ENCODE measurements at regions not wholly inside any gene's neighbourhood (a gene's known extent, or its start where the extent isn't known, plus 50 kb on each side); places are given as distances from the start of the nearest gene placed in this dataset.

- no peak for DNase-seq
- in situ Hi-C loops (cut with MboI; ENCODE audit: low pct_ligation_motif_present in 1 of 4, low pct_unique_long_range_greater_than_20kb in 1 of 4, low sequenced_read_pairs in 3 of 4): no loop called here
- TF ChIP-seq CTCF (IDR thresholded peaks at IDR 0.05) (no peak), POLR2A (IDR thresholded peaks at IDR 0.05) (no peak), EP300 (IDR thresholded peaks at IDR 0.05; ENCODE audit: low read depth) (no peak), POLR2AphosphoS5 (IDR thresholded peaks at IDR 0.05) (no peak)
These were observed 234.3 kb upstream of the CCDC54 start for GRCh38 chr3:107142786-107143575.

GRCh38 chr3:107150675-107151074 lies 226.6 kb upstream of the CCDC54 start:
- no peak for DNase-seq
- H3K27me3 ChIP-seq: no peaks in the 10 kb centered on the region
- H3K4me3 ChIP-seq: no peak overlapping the region
- no peak for TF ChIP-seq POLR2A (IDR thresholded peaks at IDR 0.05)
- no peak for TF ChIP-seq POLR2AphosphoS5 (IDR thresholded peaks at IDR 0.05)
- TF ChIP-seq EP300 (IDR thresholded peaks at IDR 0.05; ENCODE audit: low read depth): no peak
- no peak for TF ChIP-seq CTCF (IDR thresholded peaks at IDR 0.05)
- 61 to 86% methylated on average over 4 of the region's 4 CpGs for WGBS, 2 donors (ENCODE audit: low coverage in 1 of 2)
- no peaks in the 10 kb centered on the region for H3K36me3 ChIP-seq
- no peaks in the 10 kb centered on the region for H3K9me3 ChIP-seq
- H3K27ac ChIP-seq: no peak overlapping the region
- no peaks in the 10 kb centered on the region for H3K4me1 ChIP-seq
- intact Hi-C loops (cut with DNase I; ENCODE audit: low total_unique reads): no loop called here
- in situ Hi-C loops (cut with MboI; ENCODE audit: low pct_ligation_motif_present in 1 of 4, low pct_unique_long_range_greater_than_20kb in 1 of 4, low sequenced_read_pairs in 3 of 4): no loop called here

More at GRCh38 chr3:107142786-107143575, 234.3 kb upstream of the CCDC54 start:
- 20 to 31% methylated on average over 4 of the region's 4 CpGs for WGBS, 2 donors (ENCODE audit: low coverage in 1 of 2)
- H3K9me3 ChIP-seq: no peaks in the 10 kb centered on the region
- no peaks in the 10 kb centered on the region for H3K27me3 ChIP-seq
- no peak overlapping the region for H3K27ac ChIP-seq
- H3K4me3 ChIP-seq: no peak overlapping the region
- intact Hi-C loops (cut with DNase I; ENCODE audit: low total_unique reads): no loop called here
- no peaks in the 10 kb centered on the region for H3K4me1 ChIP-seq
- no peaks in the 10 kb centered on the region for H3K36me3 ChIP-seq

- in situ Hi-C loops (cut with MboI; ENCODE audit: low pct_ligation_motif_present in 1 of 4, low pct_unique_long_range_greater_than_20kb in 1 of 4, low sequenced_read_pairs in 3 of 4): no loop called here
These were observed 223.3 kb upstream of the CCDC54 start for GRCh38 chr3:107153981-107154380.

GRCh38 chr3:107172411-107172810 lies 204.8 kb upstream of the CCDC54 start:
- Histone ChIP-seq H3K36me3 (no peaks in the 10 kb centered on the region), H3K9me3 (no peaks in the 10 kb centered on the region), H3K4me3 (no peak overlapping the region), H3K27ac (no peak overlapping the region), H3K4me1 (no peaks in the 10 kb centered on the region), H3K27me3 (no peaks in the 10 kb centered on the region)
- WGBS, 2 donors (ENCODE audit: low coverage in 1 of 2): 71 to 82% methylated on average over 1 of the region's 1 CpG
- TF ChIP-seq POLR2AphosphoS5 (IDR thresholded peaks at IDR 0.05): no peak
- no peak for TF ChIP-seq CTCF (IDR thresholded peaks at IDR 0.05)
- DNase-seq: no peak
- intact Hi-C loops (cut with DNase I; ENCODE audit: low total_unique reads): no loop called here
- in situ Hi-C loops (cut with MboI; ENCODE audit: low pct_ligation_motif_present in 1 of 4, low pct_unique_long_range_greater_than_20kb in 1 of 4, low sequenced_read_pairs in 3 of 4): no loop called here

More at GRCh38 chr3:107153981-107154380, 223.3 kb upstream of the CCDC54 start:
- H3K4me1 ChIP-seq: no peaks in the 10 kb centered on the region
- DNase-seq: no peak
- no peak for TF ChIP-seq POLR2A (IDR thresholded peaks at IDR 0.05)
- H3K9me3 ChIP-seq: peaks cover 0 to 3% of the 10 kb centered on the region in 2 donors
- H3K27me3 ChIP-seq: no peaks in the 10 kb centered on the region
- no peaks in the 10 kb centered on the region for H3K36me3 ChIP-seq
- no peak overlapping the region for H3K4me3 ChIP-seq
- no peak overlapping the region for H3K27ac ChIP-seq
- WGBS, 2 donors (ENCODE audit: low coverage in 1 of 2): 37 to 78% methylated on average over 2 to 4 of the region's 4 CpGs
- intact Hi-C loops (cut with DNase I; ENCODE audit: low total_unique reads): no loop called here

- Histone ChIP-seq H3K27ac (no peak overlapping the region), H3K4me3 (no peak overlapping the region), H3K9me3 (no peaks in the 10 kb centered on the region), H3K4me1 (no peaks in the 10 kb centered on the region), H3K36me3 (no peaks in the 10 kb centered on the region), H3K27me3 (no peaks in the 10 kb centered on the region)
- intact Hi-C loops (cut with DNase I; ENCODE audit: low total_unique reads) (no loop called here), in situ Hi-C loops (cut with MboI; ENCODE audit: low pct_ligation_motif_present in 1 of 4, low pct_unique_long_range_greater_than_20kb in 1 of 4, low sequenced_read_pairs in 3 of 4) (no loop called here)
- 83% methylated on average over 2 of the region's 2 CpGs; no CpG with 5 or more reads in 1 of the 2 donors for WGBS, 2 donors (ENCODE audit: low coverage in 1 of 2)
- DNase-seq: no peak
- TF ChIP-seq POLR2A (IDR thresholded peaks at IDR 0.05) (no peak), CTCF (IDR thresholded peaks at IDR 0.05) (no peak), POLR2AphosphoS5 (IDR thresholded peaks at IDR 0.05) (no peak), EP300 (IDR thresholded peaks at IDR 0.05; ENCODE audit: low read depth) (no peak)
These were observed 192.9 kb upstream of the CCDC54 start for GRCh38 chr3:107184375-107184774.

Data from transverse colon (tissue), 4 donors.